WTC11 (cell line): ENCODE measurements at regions not wholly inside any gene's neighbourhood (a gene's known extent, or its start where the extent isn't known, plus 50 kb on each side); places are given as distances from the start of the nearest gene placed in this dataset.

Experiments used
- ATAC-seq: fragments of 200-7000 bp; cut with Tn5 transposase; 2 replicates; pipeline ENCODE4 v1.10.0; 2021; ENCODE audit warnings: mild to moderate bottlenecking, moderate library complexity
- CTCF ChIA-PET: fragments of 300-600 bp; sonication (Branson Sonifier 250); formaldehyde crosslinking; loops from one replicate; lab custom pipeline; 2021; ENCODE audit warnings: antibody characterized with exemption; lab: Charles Lee
- POLR2A ChIA-PET: fragments of 350-600 bp; sonication (Branson Sonifier 250); formaldehyde crosslinking; loops from one replicate; lab custom pipeline; 2021; ENCODE audit warnings: antibody characterized with exemption; lab: Charles Lee
- DNase-seq: peaks from one replicate; pipeline ENCODE4 v3.0.0; 2021; ENCODE audit warnings: low spot score
- H3K27ac Mint-ChIP-seq: 2 replicates; pipeline ENCODE4 v1.8.0; 2021; ENCODE audit warnings: mixed read lengths
- H3K27me3 Mint-ChIP-seq: 2 replicates; pipeline ENCODE4 v1.8.0; 2021; ENCODE audit warnings: low read depth, mild to moderate bottlenecking, moderate library complexity, mixed read lengths
- H3K36me3 Mint-ChIP-seq: 2 replicates; pipeline ENCODE4 v1.8.0; 2021; ENCODE audit warnings: mixed read lengths
- H3K4me1 Mint-ChIP-seq: 2 replicates; pipeline ENCODE4 v1.8.0; 2022; ENCODE audit warnings: mixed read lengths
- H3K4me3 Mint-ChIP-seq: 2 replicates; pipeline ENCODE4 v1.8.0; 2021; ENCODE audit warnings: mild to moderate bottlenecking, moderate library complexity, mixed read lengths
- H3K9me3 Mint-ChIP-seq: 2 replicates; pipeline ENCODE4 v1.8.0; 2021; ENCODE audit warnings: mixed read lengths
- ATF6 ChIP-seq: sonication (generic); formaldehyde crosslinking; IDR thresholded peaks from 2 replicates; pipeline ENCODE4 v1.8.1; 2023; ENCODE audit warnings: mild to moderate bottlenecking, missing genetic modification reagents
- CREM ChIP-seq: sonication (generic); formaldehyde crosslinking; IDR thresholded peaks from 2 replicates; pipeline ENCODE4 v1.8.1; 2022; ENCODE audit warnings: mild to moderate bottlenecking, missing genetic modification reagents, moderate library complexity
- ELF4 ChIP-seq: sonication (generic); formaldehyde crosslinking; IDR thresholded peaks from 2 replicates; pipeline ENCODE4 v1.8.1; 2022; ENCODE audit warnings: low read depth, mild to moderate bottlenecking, moderate library complexity, missing genetic modification reagents
- ERG ChIP-seq: fragments of 250-450 bp; sonication (Bioruptor Pico); IDR thresholded peaks from 2 replicates; pipeline ENCODE4 v1.8.0; 2021; ENCODE audit warnings: mild to moderate bottlenecking
- ETV6 ChIP-seq: sonication (generic); formaldehyde crosslinking; IDR thresholded peaks from 2 replicates; pipeline ENCODE4 v1.8.1; 2022; ENCODE audit warnings: mild to moderate bottlenecking, missing genetic modification reagents
- FOXJ3 ChIP-seq: sonication (generic); formaldehyde crosslinking; IDR thresholded peaks from 2 replicates; pipeline ENCODE4 v1.9.0; 2021; ENCODE audit warnings: missing genetic modification reagents, mild to moderate bottlenecking, borderline replicate concordance
- FOXK1 ChIP-seq: sonication (generic); formaldehyde crosslinking; IDR thresholded peaks from 2 replicates; pipeline ENCODE4 v1.8.0; 2022; ENCODE audit warnings: mild to moderate bottlenecking, moderate library complexity, missing genetic modification reagents
- FOXP1 ChIP-seq: sonication (generic); formaldehyde crosslinking; IDR thresholded peaks from 2 replicates; pipeline ENCODE4 v1.8.0; 2022; ENCODE audit warnings: missing genetic modification reagents, mild to moderate bottlenecking, moderate library complexity, borderline replicate concordance
- FOXP4 ChIP-seq: sonication (generic); formaldehyde crosslinking; IDR thresholded peaks from 2 replicates; pipeline ENCODE4 v1.8.0; 2022; ENCODE audit warnings: mild to moderate bottlenecking, missing genetic modification reagents
- JAZF1 ChIP-seq: fragments of 250-450 bp; sonication (Bioruptor Pico); IDR thresholded peaks from 2 replicates; pipeline ENCODE4 v1.9.0; 2021; ENCODE audit warnings: moderate library complexity, mild to moderate bottlenecking, inconsistent platforms
- MAX ChIP-seq: sonication (generic); formaldehyde crosslinking; IDR thresholded peaks from 2 replicates; pipeline ENCODE4 v1.8.0; 2022; ENCODE audit warnings: mild to moderate bottlenecking, missing genetic modification reagents
- MLX ChIP-seq: sonication (generic); formaldehyde crosslinking; IDR thresholded peaks from 2 replicates; pipeline ENCODE4 v1.8.1; 2023; ENCODE audit warnings: mild to moderate bottlenecking, missing genetic modification reagents, moderate library complexity
- NR2C2 ChIP-seq: sonication (generic); formaldehyde crosslinking; IDR thresholded peaks from 2 replicates; pipeline ENCODE4 v1.8.0; 2022; ENCODE audit warnings: mild to moderate bottlenecking, missing genetic modification reagents
- OVOL2 ChIP-seq: fragments of 250-450 bp; sonication (Bioruptor Pico); IDR thresholded peaks from 2 replicates; pipeline ENCODE4 v1.9.0; 2021; ENCODE audit warnings: mild to moderate bottlenecking, borderline replicate concordance
- SP1 ChIP-seq: sonication (generic); formaldehyde crosslinking; conservative IDR thresholded peaks from 2 replicates; pipeline ENCODE4 v1.8.1; 2022; ENCODE audit warnings: missing genetic modification reagents
- TCF7 ChIP-seq: sonication (generic); formaldehyde crosslinking; IDR thresholded peaks from 2 replicates; pipeline ENCODE4 v1.8.0; 2022; ENCODE audit warnings: mild to moderate bottlenecking, low read depth, missing genetic modification reagents, moderate library complexity
- TEAD1 ChIP-seq: sonication (generic); formaldehyde crosslinking; IDR thresholded peaks from 2 replicates; pipeline ENCODE4 v1.8.0; 2022; ENCODE audit warnings: mild to moderate bottlenecking, missing genetic modification reagents
- ZBTB21 ChIP-seq: sonication (generic); formaldehyde crosslinking; IDR thresholded peaks from 2 replicates; pipeline ENCODE4 v1.8.1; 2023; ENCODE audit warnings: mild to moderate bottlenecking, missing genetic modification reagents, borderline replicate concordance
- ZMAT4 ChIP-seq: fragments of 250-450 bp; sonication (Bioruptor Pico); IDR thresholded peaks from 2 replicates; pipeline ENCODE4 v1.9.0; 2021; ENCODE audit warnings: mild to moderate bottlenecking
- ZNF317 ChIP-seq: sonication (generic); formaldehyde crosslinking; IDR thresholded peaks from 2 replicates; pipeline ENCODE4 v1.8.1; 2023; ENCODE audit warnings: low read depth, mild to moderate bottlenecking, moderate library complexity, missing genetic modification reagents, borderline replicate concordance
- ZNF396 ChIP-seq: fragments of 250-450 bp; sonication (Bioruptor Pico); IDR thresholded peaks from 2 replicates; pipeline ENCODE4 v1.8.0; 2021; ENCODE audit warnings: mild to moderate bottlenecking, moderate library complexity, borderline replicate concordance

GRCh38 chr10:123455861-123456260 lies 210.3 kb upstream of the GPR26 start (continued):
- TF ChIP-seq ATF6 (CRISPR knock-in tag) = no peak

- ATAC-seq (peak; percentile 30), DNase-seq (no peak)
- Mint-ChIP-seq H3K9me3 (no peaks in the 10 kb centered on the region), H3K4me1 (peaks cover 55% of the 10 kb centered on the region), H3K27me3 (peaks cover 24% of the 10 kb centered on the region), H3K4me3 (no peak overlapping the region), H3K27ac (peak overlapping the region; percentile 84), H3K36me3 (no peaks in the 10 kb centered on the region)
- TF ChIP-seq ZBTB21 (CRISPR knock-in tag) (no peak), JAZF1 (no peak), CREM (CRISPR knock-in tag) (no peak), ERG (CRISPR knock-in tag) (no peak), ZNF396 (no peak), FOXJ3 (CRISPR knock-in tag) (no peak)
- CTCF ChIA-PET = interaction anchor here (1.1 to 1.3 kb wide), 3 partner anchors 28 to 105 kb away, joined by 3 to 4 read pairs (median 3); no protein-coding TSS in a partner anchor
- POLR2A ChIA-PET = no interaction called here
Measured at GRCh38 chr10:123458933-123459332, 207.2 kb upstream of the GPR26 start.

- Mint-ChIP-seq H3K36me3 (no peaks in the 10 kb centered on the region), H3K4me1 (peaks cover 55% of the 10 kb centered on the region), H3K27me3 (peaks cover 24% of the 10 kb centered on the region), H3K27ac (peak overlapping the region; percentile 84), H3K9me3 (no peaks in the 10 kb centered on the region), H3K4me3 (0 out of 2 replicates have a peak overlapping the region, but pooled peaks have one; percentile 10)
- ChIA-PET POLR2A (no interaction called here), CTCF (interaction anchor here (0.9 to 1.2 kb wide), 5 partner anchors 29 to 105 kb away, joined by 3 to 6 read pairs (median 3); no protein-coding TSS in a partner anchor)
- no peak for DNase-seq
- TF ChIP-seq CREM (CRISPR knock-in tag) = no peak
- peak; percentile 47 for TF ChIP-seq TEAD1 (CRISPR knock-in tag)
- no peak for TF ChIP-seq OVOL2
- TF ChIP-seq MAX (CRISPR knock-in tag) = no peak
- peak; percentile 41; the same call in 1 of the 2 replicates for TF ChIP-seq FOXP4 (CRISPR knock-in tag)
- TF ChIP-seq FOXJ3 (CRISPR knock-in tag) = no peak
- peak; percentile 24; the same call in 1 of the 2 replicates for TF ChIP-seq SP1
- TF ChIP-seq TCF7 = no peak
- no peak for TF ChIP-seq ETV6 (CRISPR knock-in tag)
- peak; percentile 16; the same call in 1 of the 2 replicates for TF ChIP-seq FOXK1 (CRISPR knock-in tag)
- no peak for TF ChIP-seq ELF4
- no peak for TF ChIP-seq ZNF317 (CRISPR knock-in tag)
- no peak for TF ChIP-seq MLX (CRISPR knock-in tag)
- no peak for TF ChIP-seq NR2C2 (CRISPR knock-in tag)
- TF ChIP-seq FOXP1 (CRISPR knock-in tag) = no peak
- no peak for TF ChIP-seq ZMAT4
- peak; percentile 77 for ATAC-seq
Measured at GRCh38 chr10:123459371-123460091, 206.6 kb upstream of the GPR26 start.
